Activated T-cell treated with anti-CD3 and anti-CD28 coated beads for 1 hour (primary cell): ENCODE measurements at regions not wholly inside any gene's neighbourhood (a gene's known extent, or its start where the extent isn't known, plus 50 kb on each side); places are given as distances from the start of the nearest gene placed in this dataset.
A peak's percentile ranks its signal among the peaks of the same experiment; 100 is the strongest.

ENCODE experiments used
- DNase-seq: peaks from one replicate; pipeline ENCODE4 v3.0.0-alpha.2; 2020; ENCODE audit warnings: low read depth

- no peak for DNase-seq
Observed at GRCh38 chr17:55668312-55668920, 54.2 kb downstream of the TMEM100 start.

- DNase-seq: no peak
Observed at GRCh38 chr17:55666806-55667205, 55.9 kb downstream of the TMEM100 start.

GRCh38 chr17:55664287-55664686 lies 58.4 kb downstream of the TMEM100 start:
- no peak for DNase-seq

DNA sequence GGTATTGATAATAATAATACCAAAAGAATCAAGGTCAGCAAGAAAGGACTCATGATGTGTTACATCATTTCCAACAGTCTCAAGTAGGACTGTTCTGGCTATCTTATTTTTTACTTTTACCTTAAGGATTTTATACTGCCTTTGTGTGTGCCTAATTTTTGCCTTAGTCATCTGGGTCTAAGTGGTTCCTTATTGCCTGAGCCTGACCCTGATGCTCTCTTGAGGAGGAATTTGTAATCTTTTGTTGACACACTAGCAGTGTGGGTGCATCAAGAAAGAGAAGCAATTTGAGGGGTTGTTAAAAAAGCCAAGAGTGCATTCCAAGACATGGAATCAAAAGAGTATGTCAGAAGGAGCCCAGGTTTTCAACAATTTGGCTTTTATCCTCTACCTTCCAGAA lies 59.3 kb downstream of the TMEM100 start:
- no peak for DNase-seq

- DNase-seq: no peak
Observed at GRCh38 chr17:55661963-55662834, 60.5 kb downstream of the TMEM100 start.

GRCh38 chr17:55661256-55661758 lies 61.4 kb downstream of the TMEM100 start:
- DNase-seq: no peak

GRCh38 chr17:55660178-55660886 lies 62.3 kb downstream of the TMEM100 start:
- DNase-seq: no peak

DNA sequence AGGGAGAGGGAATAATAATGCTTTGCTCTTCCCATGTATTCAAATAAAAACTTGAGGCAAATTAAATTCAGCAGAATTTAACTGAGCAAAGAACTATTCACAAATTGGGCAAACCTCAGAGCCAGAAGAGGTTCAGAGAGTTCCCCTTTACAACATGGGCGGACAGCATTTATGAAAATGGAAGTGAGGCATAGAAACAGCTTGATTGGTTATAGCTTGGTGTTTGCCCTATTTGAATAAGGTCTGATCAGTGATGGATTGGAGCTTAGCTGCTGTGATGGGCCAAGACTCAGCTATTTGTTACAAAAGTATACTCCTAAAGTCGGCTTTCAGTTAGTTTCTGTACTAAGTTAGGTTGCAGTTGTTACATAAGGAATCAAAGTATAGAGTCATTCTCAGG lies 63.0 kb downstream of the TMEM100 start:
- no peak for DNase-seq

- no peak for DNase-seq
Observed at GRCh38 chr17:55655777-55656176, 66.9 kb downstream of the TMEM100 start.

- DNase-seq: no peak
Observed at GRCh38 chr17:55654821-55655220, 67.8 kb downstream of the TMEM100 start.

DNA sequence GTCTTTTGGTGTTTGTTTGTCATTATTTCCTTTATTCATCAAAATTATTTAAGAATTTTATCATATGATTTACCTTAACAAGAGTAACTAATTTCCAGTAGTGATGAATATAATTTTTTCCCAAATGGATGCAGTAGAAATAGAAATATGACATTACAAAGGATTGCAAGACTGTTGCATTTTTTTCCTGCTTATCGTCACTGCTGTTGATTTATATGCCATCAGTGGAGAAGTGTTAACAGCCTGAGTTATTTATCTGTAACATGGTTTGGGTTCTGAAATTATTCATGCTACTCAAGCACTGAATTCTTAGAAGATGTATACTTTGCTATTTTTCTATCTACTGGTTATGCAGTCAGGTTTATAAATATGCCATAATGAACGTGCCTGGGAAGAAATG lies 68.6 kb downstream of the TMEM100 start:
- no peak for DNase-seq

- DNase-seq: no peak
Observed at GRCh38 chr17:55652825-55653224, 69.8 kb downstream of the TMEM100 start.

DNA sequence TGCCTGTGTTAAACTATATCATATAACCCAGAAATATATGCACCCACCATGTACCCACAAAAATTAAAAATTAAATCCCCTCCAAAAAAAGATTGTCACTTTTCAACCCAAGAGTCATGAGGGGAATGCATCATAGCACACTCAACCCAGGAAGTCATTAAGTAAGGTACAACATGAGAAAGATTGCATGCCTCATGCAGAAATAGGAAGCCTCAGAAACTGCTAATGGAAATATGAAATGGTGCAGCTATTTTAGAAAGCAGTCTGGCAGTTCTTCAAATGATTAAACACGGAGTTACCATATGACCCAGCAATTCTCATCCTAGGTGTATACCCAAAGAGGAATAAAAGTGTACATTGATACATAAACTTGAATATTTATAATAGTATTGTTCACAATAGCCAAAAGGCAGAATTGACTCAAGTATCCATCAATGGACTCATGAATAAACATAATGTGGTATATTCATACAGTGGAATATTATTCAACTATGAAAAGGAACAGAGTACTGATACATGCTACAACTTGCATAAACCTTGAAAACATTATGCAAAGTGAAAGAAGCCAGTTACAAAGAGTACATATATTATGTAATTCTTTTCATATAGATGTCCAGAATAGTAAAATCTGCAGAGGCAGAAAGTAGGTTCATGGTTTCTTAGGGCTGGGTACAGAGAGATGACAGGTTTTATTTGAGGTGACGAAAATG lies 70.4 kb downstream of the TMEM100 start:
- DNase-seq: no peak

DNA sequence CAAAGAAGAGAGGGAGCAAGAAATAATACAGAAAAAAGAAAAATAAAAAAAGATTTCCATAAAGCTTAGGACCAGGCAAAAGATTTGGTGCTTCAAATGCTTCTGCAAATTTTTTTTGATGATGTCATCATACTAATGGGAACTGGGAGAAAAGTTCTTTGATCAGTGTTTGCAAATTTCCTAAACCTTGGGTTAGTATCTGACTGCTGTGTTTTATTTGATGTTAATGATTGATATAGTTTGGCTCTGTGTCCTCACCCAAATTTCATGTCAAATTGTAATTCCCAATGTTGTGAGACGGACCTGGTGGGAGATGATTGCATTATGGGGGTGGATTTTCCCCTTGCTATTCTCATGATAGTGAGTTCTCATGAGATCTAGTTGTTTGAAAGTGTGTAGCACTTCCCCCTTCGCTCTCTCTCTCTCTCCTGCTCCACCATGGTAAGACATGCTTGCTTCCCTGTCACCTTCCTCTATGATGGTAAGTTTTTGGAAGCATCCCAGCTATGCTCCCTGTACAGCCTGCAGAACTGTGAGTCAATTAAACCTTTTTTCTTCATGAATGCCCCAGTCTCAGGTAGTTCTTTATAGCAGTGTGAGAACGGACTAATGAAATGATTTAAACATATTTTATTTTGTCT lies 72.6 kb downstream of the TMEM100 start:
- DNase-seq: no peak

DNA sequence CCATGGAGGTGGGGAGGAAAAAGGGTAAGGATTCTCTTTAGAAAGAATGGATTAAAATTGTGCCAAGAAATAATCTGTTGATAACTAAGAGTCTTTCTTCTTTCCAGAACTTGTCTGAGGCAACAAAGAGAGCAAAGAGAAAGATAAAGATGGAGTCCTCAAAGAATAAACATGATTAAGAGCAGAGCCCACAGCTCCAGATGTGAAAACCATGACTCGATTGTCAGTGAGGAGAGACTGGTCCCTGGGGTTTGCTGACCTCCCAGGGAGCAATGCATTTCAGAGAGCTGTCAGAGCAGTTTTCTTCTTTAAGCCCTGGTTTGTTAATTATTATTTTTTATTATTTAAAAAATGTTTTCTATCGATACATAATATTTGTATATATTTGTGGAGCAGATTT lies 74.6 kb downstream of the TMEM100 start:
- DNase-seq: no peak

DNA sequence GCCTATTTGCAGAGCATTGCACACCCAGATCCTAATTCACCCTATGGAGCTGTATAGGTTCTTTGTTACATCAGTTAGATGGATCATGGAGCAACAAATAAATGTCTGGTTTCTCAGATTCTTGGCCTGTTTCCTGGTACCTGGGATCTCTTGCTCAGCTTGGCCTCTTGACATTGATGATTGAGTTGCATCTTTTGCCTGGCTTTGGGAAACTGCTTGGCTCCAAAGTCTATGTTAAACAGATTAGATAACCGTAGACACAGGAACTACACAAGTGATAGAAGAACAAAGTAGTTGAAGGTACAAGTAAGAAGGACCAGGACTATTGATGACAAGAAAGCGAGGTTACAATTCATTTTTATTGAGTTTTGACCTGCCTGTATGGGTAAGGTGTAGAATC lies 77.3 kb downstream of the TMEM100 start:
- DNase-seq: no peak

GRCh38 chr17:55644346-55644745 lies 78.3 kb downstream of the TMEM100 start:
- DNase-seq: no peak

- DNase-seq: no peak
Observed at GRCh38 chr17:55642741-55643140, 79.9 kb downstream of the TMEM100 start.

GRCh38 chr17:55641676-55642081 lies 81.0 kb downstream of the TMEM100 start:
- peak; percentile 4 for DNase-seq

DNA sequence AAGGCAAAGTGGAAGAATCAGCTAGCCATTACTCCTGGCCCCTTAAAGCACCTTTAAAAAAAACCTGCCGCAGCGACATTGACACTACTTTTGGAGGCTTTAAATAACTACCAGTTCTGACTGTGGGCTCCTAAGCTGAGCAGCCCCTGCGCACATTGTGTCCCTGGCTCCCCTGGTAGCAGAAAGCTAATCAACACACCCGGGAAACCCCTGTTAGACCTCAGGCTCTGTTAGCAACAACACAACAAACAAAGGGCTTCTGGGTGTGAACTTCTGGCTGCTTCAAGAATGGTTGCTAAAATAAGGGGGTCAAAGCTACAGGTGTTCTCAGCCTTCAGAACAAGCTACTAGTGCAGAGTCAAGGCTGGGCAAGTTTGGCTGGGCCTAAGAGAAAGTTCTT lies 83.6 kb downstream of the TMEM100 start:
- no peak for DNase-seq

DNA sequence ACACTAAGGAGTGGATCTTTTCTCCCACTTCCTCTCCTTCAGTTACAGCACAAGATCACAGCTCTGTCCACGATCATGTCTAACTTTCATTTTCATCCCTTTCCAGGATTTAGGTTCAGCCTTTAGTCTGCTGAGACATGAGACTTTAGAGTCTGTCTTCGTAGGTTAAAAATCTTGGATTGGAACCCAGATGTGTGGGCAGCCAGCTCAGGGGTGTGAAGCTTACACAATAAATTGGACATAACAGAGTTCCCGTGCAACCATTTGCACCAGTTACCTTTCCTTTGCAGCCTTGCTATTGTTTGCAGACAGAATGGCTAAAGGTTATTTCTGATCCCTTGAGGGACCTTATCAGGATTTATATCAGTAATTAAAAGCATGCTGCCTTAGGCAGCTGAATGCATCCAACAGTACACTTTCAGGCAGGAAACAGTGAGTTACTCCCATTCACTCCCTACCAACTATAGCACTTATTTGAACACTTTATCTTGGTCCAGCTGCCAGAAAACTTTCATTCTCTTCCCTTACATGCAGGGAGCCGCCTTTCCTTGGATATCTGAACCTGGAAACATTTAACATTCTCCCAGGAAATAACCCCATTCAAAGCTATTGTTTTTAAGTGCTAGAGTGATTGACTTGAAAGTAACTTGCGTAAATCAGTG lies 87.3 kb downstream of the TMEM100 start:
- no peak for DNase-seq
